Caco-2 (cell line): ENCODE measurements at regions not wholly inside any gene's neighbourhood (a gene's known extent, or its start where the extent isn't known, plus 50 kb on each side); places are given as distances from the start of the nearest gene placed in this dataset.

ENCODE experiments used
- BruUV-seq: library from RNA; stranded (reverse); fragments of 400-500 nt; replicated peaks from 2 replicates; lab custom pipeline; 2021; lab: Mats Ljungman, UMichigan
- CTCF ChIA-PET: fragments of 300-600 bp; sonication (Branson Sonifier 250); formaldehyde crosslinking; loops from one replicate; lab custom pipeline; 2022; ENCODE audit warnings: antibody characterized with exemption; lab: Charles Lee
- POLR2A ChIA-PET: fragments of 300-600 bp; sonication (Branson Sonifier 250); formaldehyde crosslinking; loops from one replicate; lab custom pipeline; 2022; ENCODE audit warnings: antibody characterized with exemption; lab: Charles Lee
- DNase-seq, 2 experiments: peaks; one replicate each; pipeline versions ENCODE4 v3.0.0 to v3.0.0-alpha.2; 2020 to 2022
- H3K27me3 ChIP-seq: replicated peaks from 2 replicates; pipeline ENCODE4 v1.6.0; 2011; ENCODE audit warnings: low read length; ENCODE audit not compliant: control insufficient read depth, insufficient read depth
- H3K36me3 ChIP-seq: 2 replicates; pipeline ENCODE4 v1.5.1; 2011; ENCODE audit warnings: low read length; ENCODE audit not compliant: control insufficient read depth, insufficient read depth
- H3K4me1 ChIP-seq: fragments of 250-450 bp; sonication (Bioruptor Pico); 2 replicates; pipeline ENCODE4 v1.5.1; 2020; ENCODE audit warnings: mild to moderate bottlenecking
- H3K4me3 ChIP-seq: 2 replicates; pipeline ENCODE4 v1.5.1; 2011; ENCODE audit warnings: low read depth, mild to moderate bottlenecking, control low read depth, low read length
- H3K9me3 ChIP-seq: fragments of 250-450 bp; sonication (Bioruptor Pico); 2 replicates; pipeline ENCODE4 v1.5.1; 2020; ENCODE audit warnings: mild to moderate bottlenecking, moderate library complexity
- H3K27ac Mint-ChIP-seq: one replicate; pipeline ENCODE4 v1.8.0; 2022; ENCODE audit warnings: mixed read lengths; ENCODE audit not compliant: unreplicated experiment
- H3K27me3 Mint-ChIP-seq: one replicate; pipeline ENCODE4 v1.8.0; 2022; ENCODE audit warnings: mixed read lengths; ENCODE audit not compliant: insufficient read depth, unreplicated experiment
- H3K36me3 Mint-ChIP-seq: one replicate; pipeline ENCODE4 v1.8.0; 2022; ENCODE audit warnings: mild to moderate bottlenecking, mixed read lengths; ENCODE audit not compliant: insufficient read depth, unreplicated experiment
- H3K4me1 Mint-ChIP-seq: one replicate; pipeline ENCODE4 v1.8.0; 2022; ENCODE audit warnings: low read depth, mixed read lengths; ENCODE audit not compliant: unreplicated experiment
- H3K4me3 Mint-ChIP-seq: one replicate; pipeline ENCODE4 v1.8.0; 2022; ENCODE audit warnings: mild to moderate bottlenecking, moderate library complexity, mixed read lengths; ENCODE audit not compliant: unreplicated experiment
- H3K9me3 Mint-ChIP-seq: one replicate; pipeline ENCODE4 v1.8.0; 2022; ENCODE audit warnings: mixed read lengths; ENCODE audit not compliant: unreplicated experiment
- CTCF ChIP-seq, 2 experiments: fragments of 200-600 bp in 1 of 2; IDR thresholded peaks; 1 replicate in 1 of 2; 2 replicates in 1 of 2; pipeline versions ENCODE4 v1.5.1 to v1.8.0; 2011 to 2022; ENCODE audit warnings: antibody characterized with exemption in 1 of 2, control low read depth in 1 of 2, inconsistent platforms in 1 of 2, low read depth in 1 of 2, low read length in 1 of 2, mild to moderate bottlenecking in 1 of 2, moderate library complexity in 1 of 2; ENCODE audit not compliant: insufficient read depth in 1 of 2, severe bottlenecking in 1 of 2, unreplicated experiment in 1 of 2
- intact Hi-C: fragments of 100-400 bp; cut with micrococcal nuclease; formaldehyde crosslinking; loops from one replicate; pipeline ENCODE4 v1.10.0; 2022; ENCODE audit not compliant: unreplicated experiment

- Mint-ChIP-seq H3K27me3 (no peaks in the 10 kb centered on the region), H3K9me3 (peaks cover 9% of the 10 kb centered on the region), H3K4me1 (no peaks in the 10 kb centered on the region), H3K27ac (no peak overlapping the region), H3K36me3 (no peaks in the 10 kb centered on the region), H3K4me3 (no peak overlapping the region)
- Histone ChIP-seq H3K36me3 (no peaks in the 10 kb centered on the region), H3K27me3 (no peaks in the 10 kb centered on the region), H3K4me1 (no peaks in the 10 kb centered on the region), H3K4me3 (no peak overlapping the region), H3K9me3 (no peaks in the 10 kb centered on the region)
- no peak for DNase-seq
- CTCF ChIA-PET: no interaction called here
- intact Hi-C loops: no loop called here
- POLR2A ChIA-PET: no interaction called here
- no peak for TF ChIP-seq CTCF (IDR thresholded peaks at IDR 0.05; ENCODE audit: insufficient read depth in 1 of 2, low read depth in 1 of 2, low read length in 1 of 2, severe bottlenecking in 1 of 2, unreplicated experiment in 1 of 2)
- BruUV-seq: no TSS peak
Measured at GRCh38 chr11:41982975-41983374, 523.5 kb upstream of the LRRC4C start.

GRCh38 chr11:41983475-41983874, 524.0 kb upstream of the LRRC4C start:
- H3K4me1 Mint-ChIP-seq: no peaks in the 10 kb centered on the region
- no TSS peak for BruUV-seq
- TF ChIP-seq CTCF (IDR thresholded peaks at IDR 0.05; ENCODE audit: insufficient read depth in 1 of 2, low read depth in 1 of 2, low read length in 1 of 2, severe bottlenecking in 1 of 2, unreplicated experiment in 1 of 2): no peak

GRCh38 chr11:41984023-41984422, 524.6 kb upstream of the LRRC4C start:
- H3K4me1 ChIP-seq: no peaks in the 10 kb centered on the region
- Mint-ChIP-seq H3K4me3 (no peak overlapping the region), H3K36me3 (no peaks in the 10 kb centered on the region), H3K27ac (no peak overlapping the region), H3K27me3 (peaks cover 3% of the 10 kb centered on the region), H3K4me1 (no peaks in the 10 kb centered on the region), H3K9me3 (peaks cover 5% of the 10 kb centered on the region)
- H3K9me3 ChIP-seq: no peaks in the 10 kb centered on the region
- ChIA-PET POLR2A (no interaction called here), CTCF (no interaction called here)
- intact Hi-C loops: no loop called here
- H3K36me3 ChIP-seq: no peaks in the 10 kb centered on the region
- no TSS peak for BruUV-seq
- no peak for DNase-seq
- no peak for TF ChIP-seq CTCF (IDR thresholded peaks at IDR 0.05; ENCODE audit: insufficient read depth in 1 of 2, low read depth in 1 of 2, low read length in 1 of 2, severe bottlenecking in 1 of 2, unreplicated experiment in 1 of 2)
- no peaks in the 10 kb centered on the region for H3K27me3 ChIP-seq
- H3K4me3 ChIP-seq: no peak overlapping the region

More at GRCh38 chr11:41983475-41983874, 524.0 kb upstream of the LRRC4C start:
- Histone ChIP-seq H3K4me1 (no peaks in the 10 kb centered on the region), H3K36me3 (no peaks in the 10 kb centered on the region), H3K27me3 (no peaks in the 10 kb centered on the region), H3K9me3 (no peaks in the 10 kb centered on the region), H3K4me3 (no peak overlapping the region)
- Mint-ChIP-seq H3K27me3 (peaks cover under 1% of the 10 kb centered on the region), H3K27ac (no peak overlapping the region), H3K9me3 (peaks cover 9% of the 10 kb centered on the region), H3K4me3 (no peak overlapping the region), H3K36me3 (no peaks in the 10 kb centered on the region)
- POLR2A ChIA-PET: no interaction called here
- no peak for DNase-seq
- intact Hi-C loops: no loop called here
- CTCF ChIA-PET: no interaction called here
